Endometrial microvascular endothelial cells (primary cell): ENCODE measurements at regions not wholly inside any gene's neighbourhood (a gene's known extent, or its start where the extent isn't known, plus 50 kb on each side); places are given as distances from the start of the nearest gene placed in this dataset.
"Not testable (repeated sequence)": the region's sequence is repeated elsewhere in the genome, so short reads cannot be mapped to it uniquely, and the experiment has no call there.

Experiments
- in situ Hi-C: cut with HindIII; loops from 2 replicates; pipeline ENCODE4 v1.10.0; 2017; ENCODE audit warnings: low sequenced_read_pairs, low pct_unique_long_range_greater_than_20kb; ENCODE audit errors: inconsistent ontology term

DNA sequence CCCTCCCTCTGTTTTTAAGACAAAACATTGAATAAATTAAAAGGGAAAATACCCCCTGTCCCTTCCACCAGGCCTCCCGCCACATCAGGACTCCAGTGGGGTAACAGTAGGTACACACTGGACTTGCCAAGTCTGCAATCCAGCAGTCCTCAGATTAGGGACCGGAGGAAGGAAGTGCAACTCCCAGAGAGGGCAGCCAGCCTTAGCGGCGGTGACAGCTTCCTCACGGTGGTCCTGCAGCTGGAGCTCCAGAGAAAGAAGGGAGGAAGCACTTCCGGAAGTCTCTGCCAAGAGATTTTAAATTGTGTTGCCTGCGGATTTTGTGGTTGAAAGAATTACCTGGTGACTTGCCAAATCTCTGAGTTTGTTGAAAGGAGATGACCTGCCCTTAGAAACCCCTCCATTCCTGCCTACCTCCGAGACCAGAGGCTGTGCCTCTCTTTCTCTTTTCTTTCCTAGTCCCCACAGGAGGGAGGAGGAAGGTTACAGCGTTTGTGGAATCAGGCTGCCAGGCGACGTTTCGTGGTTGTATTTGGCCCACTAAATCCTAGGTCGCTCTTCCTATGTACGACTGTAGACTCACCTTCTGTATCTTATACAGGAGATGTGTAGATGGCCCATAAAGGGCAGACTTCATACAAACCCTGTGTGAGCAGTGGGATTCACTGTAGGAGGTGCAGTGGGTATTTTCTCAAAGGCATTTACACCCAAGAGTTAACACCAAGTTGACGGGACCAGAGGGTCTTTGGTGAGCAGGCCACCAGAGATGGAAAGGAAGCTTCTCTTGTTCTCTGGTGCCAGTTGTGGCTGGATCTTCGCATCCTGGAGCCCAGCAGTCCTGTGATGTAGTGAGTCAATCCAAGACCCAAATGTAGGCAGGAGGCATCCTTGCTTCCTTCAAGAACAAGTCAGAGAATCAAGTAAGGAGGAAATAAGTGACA is 77.9 kb downstream of the INSIG1 start:
- in situ Hi-C loops = no loop called here

DNA sequence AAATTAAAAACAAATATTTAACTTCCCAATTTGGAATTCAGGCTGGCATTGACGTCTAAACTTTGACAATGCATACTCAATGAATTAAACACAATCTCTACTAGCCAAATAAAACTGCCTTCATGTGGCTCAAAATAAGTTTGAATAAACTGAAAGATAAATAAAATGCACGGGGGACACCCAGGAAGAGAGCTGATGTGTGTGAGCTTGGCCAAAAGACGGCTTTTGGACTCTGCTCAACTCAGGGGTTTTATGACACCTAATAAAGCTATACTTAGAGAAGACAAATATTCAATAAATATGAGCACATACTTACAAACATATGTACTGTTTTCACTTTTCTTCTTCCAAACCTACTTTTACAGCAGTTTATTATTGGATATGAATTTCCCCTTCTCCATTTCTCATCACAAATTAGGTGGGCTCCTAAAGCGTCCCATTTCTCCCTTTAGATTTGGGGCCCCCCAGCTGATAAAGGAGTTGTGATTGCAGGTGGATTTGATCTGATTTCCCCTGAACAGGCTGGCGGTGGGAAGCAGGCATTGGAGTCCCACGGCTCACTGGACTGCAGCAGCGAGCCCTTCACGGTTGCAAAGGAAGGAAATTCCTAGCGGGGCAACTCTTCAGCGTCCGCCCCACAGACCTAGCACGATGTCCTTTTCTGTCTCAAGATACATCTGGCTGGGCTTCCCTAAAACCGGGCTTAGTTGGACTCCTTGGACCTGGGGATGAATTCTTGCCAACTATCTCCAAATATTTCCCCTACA is 79.6 kb downstream of the INSIG1 start:
- in situ Hi-C loops = no loop called here

DNA sequence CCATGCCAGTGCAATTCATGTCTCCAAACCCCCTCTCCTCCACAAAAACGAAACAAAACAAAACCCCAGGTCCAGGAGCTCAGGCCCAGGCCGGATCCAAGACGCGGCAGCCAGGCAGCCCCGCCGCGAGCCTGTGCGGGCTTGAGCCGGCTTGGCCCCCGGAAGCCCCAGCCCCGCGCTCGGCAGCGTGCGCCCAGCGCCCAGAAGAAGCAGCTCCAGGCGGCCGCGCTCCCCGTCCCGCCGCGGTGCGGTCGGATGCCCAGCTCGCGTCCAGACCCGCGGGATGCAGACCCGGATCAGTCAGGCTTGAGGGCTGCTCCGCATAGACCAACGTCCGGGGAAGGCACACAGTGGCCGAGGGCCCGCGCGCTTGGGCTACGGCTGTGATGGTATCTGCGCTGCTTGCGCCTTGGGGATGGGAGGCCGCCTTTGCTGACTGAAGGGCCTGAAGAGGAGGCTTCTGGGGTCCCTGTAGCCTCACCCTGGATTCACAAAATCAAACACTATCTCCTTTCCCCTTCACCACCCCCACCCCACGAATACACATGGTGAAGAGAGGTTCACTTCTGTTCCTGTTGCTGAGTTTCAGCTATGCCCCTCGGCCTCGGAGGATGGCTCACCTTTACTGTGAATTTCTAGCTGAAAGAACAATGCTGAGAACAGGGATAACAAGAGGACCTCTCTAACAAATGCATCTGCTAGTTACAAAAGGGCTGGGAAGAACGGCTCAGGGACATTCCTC is 79.9 kb upstream of the EN2 start:
- in situ Hi-C loops = no loop called here

DNA sequence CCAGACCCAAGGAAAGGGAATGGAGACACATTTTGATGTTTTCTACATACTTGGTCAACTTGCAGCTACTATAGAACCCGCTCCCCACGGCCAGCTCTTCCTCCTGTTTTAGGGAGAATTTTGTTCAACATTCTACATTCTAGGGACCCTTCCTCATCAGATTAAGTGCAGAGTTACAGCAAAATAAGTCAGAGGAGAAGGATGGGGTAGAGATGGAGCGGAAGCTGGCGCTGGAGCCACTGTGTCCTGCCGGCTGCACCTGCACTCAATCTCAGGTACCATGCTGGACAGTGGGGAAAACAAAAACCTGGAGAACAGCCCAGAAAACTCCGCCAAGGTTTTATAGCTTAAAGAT is 79.4 kb upstream of the EN2 start:
- in situ Hi-C loops = no loop called here

DNA sequence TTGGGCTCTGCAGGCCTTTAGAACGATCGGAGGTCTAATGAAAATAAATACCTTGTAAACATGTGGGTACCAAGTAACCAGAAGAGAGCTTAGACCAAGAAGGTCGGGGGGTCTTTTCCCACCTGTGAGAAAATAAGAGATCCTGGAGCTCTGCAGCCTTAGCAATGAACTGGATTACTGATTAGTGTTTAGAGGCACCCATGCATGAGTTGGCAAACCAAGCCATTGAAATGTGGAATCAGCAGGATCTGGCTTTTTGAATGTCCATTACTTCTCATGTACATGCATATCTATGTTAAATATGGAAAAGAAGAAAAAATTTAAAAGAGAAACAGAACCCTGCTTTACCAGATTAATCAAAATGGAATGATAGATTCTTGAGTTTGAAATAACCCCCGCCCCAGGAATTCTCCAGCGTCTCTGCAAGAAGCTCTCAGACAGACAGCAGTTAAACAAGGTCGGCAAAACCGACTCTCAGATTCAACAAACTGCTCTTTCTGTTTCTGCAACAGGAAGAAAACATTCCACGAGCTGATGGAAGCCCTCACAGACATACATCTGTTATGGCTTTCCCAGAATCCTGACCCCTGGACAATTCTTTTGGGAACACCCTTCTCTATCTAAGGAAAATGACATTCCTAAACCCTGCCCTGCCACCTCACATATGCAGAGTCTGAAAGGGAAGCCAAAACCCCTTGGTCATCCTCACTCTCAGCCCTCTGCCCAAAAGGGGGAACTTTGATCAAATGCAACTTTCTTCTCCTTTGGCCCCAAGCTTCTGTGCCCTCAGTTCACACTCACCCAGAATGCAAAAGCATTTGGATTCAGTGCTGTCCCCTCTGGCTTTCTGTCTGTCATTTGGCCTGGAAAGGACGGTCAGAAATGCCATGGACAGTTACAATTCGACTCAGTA is 78.7 kb upstream of the EN2 start:
- in situ Hi-C loops = no loop called here

DNA sequence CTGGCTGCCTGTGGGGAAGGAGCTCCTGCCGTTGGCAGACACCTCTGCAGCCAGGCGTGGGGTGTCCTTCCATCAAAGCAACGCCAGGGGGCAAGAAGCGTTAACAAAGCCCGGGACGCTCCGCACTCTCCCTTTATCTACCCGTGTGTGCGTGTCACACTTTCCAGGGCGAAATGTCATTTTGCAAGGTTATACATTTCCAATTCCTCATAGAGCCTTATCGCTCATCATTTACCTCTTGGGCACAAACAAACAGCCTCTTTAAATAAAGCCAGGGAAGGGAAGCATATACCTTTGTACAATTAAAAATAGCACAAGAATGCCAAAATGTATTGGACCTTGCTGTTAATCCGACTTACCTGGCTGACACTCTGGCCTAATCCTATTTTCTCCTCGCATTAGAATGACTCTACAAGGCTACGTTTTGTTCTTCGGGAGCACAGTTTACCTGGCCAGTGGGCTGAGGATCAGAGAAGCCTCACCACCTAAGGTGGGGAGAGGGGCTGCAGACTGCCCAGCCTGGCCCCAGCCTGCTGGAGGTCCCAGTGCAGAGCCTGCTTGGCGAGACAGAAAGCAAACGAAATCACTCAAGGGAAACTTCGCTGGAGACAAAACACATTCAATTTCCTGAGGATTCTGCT is 77.6 kb upstream of the EN2 start:
- in situ Hi-C loops = no loop called here

DNA sequence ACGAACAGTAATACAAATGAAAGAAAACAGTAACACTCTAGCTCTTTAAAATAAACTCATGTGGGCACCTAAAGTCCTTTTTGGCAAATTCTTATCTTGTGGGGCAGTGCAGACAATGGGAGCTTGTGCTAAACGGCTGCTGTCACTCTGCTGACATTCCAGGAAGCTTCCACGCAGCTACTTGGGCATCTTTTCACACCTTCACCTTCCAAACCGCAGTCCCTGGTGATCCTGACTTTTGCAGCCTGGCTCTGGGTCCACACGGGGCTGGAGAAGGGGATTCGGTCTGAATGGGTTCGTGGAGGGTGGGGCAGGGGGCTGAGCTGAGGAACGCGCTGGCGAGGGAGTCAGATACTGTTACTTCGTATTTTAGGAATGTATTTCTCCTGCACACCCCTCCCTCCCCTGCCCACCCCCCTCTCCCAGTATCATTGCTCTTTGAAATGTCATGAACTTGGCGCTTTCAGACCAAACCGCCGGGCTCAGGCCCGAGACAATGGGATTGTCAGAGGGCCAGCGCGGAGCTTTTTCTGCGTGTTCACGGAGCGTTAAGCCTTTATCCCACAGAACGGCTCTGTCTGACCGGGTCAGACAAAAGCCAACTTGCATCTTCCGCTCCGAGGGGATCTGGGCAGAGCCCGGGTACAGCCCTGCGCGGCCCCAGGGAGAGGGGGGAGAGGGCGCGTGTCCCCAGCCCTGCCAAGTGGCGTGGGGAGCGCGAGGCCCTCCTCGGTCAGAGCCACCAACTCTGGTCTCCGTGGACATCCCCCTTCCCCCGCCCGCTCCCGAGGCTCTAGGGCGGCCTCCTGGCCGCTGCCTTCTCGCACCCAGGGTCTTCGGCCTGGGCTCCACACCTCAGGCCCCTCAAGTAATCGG is 76.7 kb upstream of the EN2 start:
- in situ Hi-C loops = no loop called here

DNA sequence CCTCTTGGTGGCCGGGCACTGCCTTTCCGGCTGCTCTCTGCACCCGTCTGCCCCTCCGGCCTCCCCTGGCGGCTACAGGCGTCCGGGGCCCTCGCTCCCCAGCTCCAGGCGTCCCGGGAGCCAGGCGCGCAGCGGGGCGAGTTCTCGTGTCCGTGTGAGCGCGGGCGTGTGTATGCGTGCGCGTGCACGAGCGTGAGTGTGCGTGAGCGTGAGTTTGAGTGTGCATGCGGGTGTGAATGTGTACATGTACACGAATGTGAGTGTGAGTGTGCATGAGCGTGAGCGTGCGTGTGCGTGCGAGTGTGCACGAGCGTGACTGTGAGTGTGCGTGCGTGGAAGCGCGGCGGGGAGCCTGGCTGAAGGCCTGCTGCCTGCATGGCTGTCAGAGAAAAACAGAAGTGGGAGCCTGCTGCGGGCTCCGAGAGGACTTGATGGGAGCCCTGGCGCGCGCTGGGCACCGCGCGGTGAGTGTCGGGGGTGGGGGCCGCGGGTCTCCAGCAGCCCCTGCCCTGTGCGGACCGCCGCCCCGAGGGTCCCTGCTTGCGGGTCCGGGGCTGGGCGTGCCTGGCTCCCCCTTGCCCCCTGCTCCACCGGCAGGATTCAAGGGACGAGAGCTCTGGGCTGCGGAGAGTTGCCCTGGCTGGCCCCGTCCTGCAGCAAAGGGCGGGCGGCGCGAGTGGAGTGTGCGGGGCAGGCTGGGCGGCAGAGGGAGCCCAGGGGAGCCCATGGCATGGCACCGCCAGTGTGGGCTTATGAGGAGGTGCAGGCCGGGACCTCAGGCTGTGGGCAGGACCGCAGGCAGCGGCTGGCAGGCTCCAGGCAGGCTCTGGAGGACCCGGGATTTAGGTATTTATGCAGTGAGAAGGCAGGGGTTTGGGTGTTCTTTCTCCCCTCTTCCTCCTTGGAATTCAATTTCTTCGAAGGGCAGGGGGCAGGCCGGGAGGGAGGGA is 75.8 kb upstream of the EN2 start:
- in situ Hi-C loops = no loop called here

DNA sequence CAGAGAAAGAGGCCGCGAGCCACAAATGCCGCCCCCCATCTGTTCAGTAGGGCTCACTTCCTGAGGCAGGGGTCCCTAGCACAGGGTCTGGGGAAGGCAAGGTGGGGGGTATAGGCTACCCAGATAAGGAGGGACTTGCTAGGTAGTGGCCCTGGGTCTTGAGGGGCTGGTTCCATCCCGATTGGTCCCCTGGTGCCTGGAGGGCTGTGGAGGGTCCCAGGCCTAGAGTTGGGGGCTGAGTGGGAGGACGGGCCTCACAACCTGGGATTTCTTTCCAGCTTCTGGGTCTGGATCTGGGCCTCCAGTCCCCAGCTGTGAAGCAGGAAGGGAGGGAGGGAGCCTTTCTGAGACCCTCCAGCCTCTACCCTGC is 75.1 kb upstream of the EN2 start:
- in situ Hi-C loops = no loop called here

DNA sequence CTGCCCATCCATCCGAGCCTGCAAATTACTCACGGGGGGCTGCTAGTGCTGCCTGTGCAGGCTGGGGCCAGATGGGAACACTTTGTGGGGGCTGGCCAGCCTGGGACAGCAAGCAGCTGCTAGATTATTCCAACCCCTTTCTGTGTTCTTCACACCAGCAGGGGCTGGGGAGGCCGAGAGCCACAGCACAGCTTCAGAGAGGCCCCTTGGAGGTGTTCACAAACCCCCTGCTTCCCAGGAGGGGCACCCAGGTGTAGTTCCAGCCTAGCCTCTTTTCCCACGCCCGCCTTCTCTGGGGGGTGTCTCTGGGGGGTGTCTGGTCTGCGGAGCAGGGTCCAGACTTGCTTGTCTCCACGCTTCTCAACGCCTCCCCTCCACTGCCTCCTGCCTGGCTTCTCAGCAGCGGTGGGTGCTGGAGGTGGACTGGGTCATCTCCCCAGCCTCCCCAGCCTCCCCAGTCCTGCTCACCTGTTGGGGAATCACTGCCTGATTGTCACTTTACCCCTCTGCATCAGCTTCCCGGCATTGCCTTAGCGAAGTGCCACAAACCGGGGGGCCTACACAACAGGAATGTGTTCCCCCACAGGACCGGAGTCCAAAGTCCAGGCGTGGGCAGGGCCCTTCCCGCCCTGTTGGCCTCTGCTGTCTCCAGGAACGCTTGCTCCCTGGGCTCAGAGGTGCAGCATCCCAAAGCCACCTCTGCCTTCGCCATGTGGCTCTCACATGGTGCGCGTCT is 74.0 kb upstream of the EN2 start:
- in situ Hi-C loops = no loop called here

DNA sequence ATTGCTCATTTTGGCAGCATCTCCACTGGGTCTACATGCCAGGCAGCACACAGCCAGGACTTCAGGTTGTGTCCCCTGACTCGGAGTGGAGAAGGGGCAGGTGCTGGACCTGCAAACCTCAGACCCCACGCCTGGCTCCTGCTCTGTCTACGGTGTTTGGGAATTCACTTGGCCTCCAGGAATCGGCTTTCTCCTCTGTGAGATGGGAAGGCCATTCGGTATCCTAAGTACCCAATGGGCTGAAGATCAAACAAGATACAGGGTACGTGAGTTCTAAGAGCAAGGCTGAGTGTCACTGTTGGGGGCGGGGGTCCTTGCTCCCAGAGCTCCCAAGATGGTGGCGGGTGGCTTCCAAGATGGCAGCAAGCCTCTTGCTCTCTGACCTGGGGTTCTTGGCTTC is 73.2 kb upstream of the EN2 start:
- in situ Hi-C loops = no loop called here

DNA sequence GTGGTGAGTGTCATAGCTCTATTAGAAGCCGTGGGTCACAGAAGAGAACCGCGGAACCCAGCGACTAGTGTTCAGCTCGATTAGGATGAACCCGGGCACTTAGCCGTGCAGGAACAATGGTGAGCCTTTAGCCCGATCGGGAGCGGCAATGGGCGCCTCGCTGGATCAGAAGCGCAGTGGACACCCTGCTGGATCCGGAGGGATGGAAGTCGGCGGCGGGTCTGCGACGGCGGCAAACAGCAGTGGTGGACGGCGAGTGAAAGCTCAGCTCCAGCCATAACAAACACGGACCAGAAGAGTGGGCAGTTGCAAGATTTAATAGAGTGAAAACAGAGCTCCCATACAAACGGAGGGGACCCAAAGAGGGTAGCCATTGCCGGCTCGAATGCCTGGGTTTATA is 72.7 kb upstream of the EN2 start:
- in situ Hi-C loops = not testable (repeated sequence)

DNA sequence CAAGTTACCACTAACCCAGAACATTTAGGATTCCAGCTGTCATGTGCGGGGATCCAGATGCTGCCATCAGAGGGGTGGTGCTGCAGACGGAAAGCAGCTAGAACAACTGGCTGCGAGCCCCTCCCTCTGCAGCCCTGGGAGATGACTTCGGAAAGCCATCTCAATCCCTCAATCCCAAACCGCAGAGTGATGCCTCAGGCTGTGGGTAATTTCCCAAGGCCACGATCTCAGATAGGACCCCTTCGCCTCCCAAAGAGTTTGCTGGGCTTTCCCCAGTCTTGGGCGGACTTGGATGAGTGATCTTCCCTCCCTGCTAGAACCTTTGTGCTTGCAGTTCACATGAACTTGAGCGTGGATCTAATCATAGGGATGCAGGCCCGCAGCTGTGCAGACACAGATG is 71.3 kb upstream of the EN2 start:
- in situ Hi-C loops = no loop called here

DNA sequence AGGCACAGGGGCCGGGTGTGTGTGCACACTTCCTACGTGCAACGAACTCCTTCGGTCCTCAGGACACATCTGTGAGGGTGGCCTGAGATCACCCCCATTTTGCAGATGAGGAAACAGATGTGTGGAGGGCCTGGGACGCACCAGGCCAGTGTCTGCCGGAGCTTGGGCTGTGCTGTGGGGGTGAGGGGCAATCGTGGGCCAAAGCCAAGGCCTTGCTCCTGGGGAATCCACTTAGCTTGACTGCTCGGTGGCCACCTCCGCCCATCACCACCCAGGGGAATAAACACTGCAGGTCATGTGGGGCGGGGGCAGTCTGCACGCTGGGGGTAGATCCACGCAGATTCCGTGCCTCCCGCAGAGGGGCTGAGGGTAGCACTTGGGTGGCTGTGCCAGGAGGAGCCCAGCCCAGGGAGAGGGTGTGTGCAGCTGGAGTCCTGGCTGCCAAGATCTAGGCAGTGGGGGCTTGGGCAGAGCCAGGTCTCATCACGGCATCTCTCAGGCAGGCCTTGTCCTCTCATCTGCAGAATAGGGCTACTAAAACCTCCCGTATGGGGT is 70.8 kb upstream of the EN2 start:
- in situ Hi-C loops = no loop called here

DNA sequence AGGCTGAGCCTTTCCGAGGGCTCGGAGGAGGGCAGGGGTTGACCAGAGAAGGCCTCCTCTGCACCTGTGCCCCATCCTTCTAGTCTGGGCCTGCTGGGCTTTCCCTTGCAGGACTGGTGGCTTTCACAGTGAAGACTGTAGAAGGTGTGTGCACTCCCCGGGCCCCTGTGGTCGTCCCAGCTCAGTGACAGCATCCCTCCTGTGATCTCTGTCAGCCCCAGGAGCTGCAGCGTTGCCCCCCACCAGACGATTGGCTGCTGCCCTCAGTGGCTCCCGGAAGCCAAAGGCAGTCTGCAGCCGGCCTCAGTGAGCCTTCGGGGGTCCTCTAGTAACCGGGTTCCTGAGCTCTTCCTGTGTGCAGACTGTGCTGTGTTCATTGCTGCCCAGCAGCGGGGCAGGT is 69.4 kb upstream of the EN2 start:
- in situ Hi-C loops = no loop called here
